PC-3 (cell line): ENCODE measurements at regions not wholly inside any gene's neighbourhood (a gene's known extent, or its start where the extent isn't known, plus 50 kb on each side); places are given as distances from the start of the nearest gene placed in this dataset.

ENCODE experiments used
- CTCF ChIP-seq: fragments of 300-600 bp; sonication (generic); conservative IDR thresholded peaks from 2 replicates; pipeline ENCODE4 v1.5.1; 2017; ENCODE audit warnings: antibody characterized with exemption, low read depth, mild to moderate bottlenecking, low read length
- EZH2 ChIP-seq: fragments of 300-600 bp; sonication (generic); IDR thresholded peaks from one replicate; pipeline ENCODE4 v1.6.1; 2017; ENCODE audit warnings: antibody characterized with exemption, mild to moderate bottlenecking, low read length; ENCODE audit not compliant: unreplicated experiment
- EZH2phosphoT487 ChIP-seq: fragments of 300-600 bp; sonication (generic); IDR thresholded peaks from 2 replicates; pipeline ENCODE4 v1.6.1; 2018; ENCODE audit warnings: mild to moderate bottlenecking, antibody characterized with exemption, low read length, borderline replicate concordance

- TF ChIP-seq CTCF: no peak
- TF ChIP-seq EZH2: no peak
- no peak for TF ChIP-seq EZH2phosphoT487
Measured at GRCh38 chr1:117802531-117803257, 126.7 kb downstream of the GDAP2 start.
